GM21381 (cell line): ENCODE measurements at regions not wholly inside any gene's neighbourhood (a gene's known extent, or its start where the extent isn't known, plus 50 kb on each side); places are given as distances from the start of the nearest gene placed in this dataset.
"Not testable (repeated sequence)": the region's sequence is repeated elsewhere in the genome, so short reads cannot be mapped to it uniquely, and the experiment has no call there.

Source experiments
- ATAC-seq: cut with Tn5 transposase; IDR thresholded peaks from one replicate; pipeline ENCODE4 v1.9.1; 2021; ENCODE audit warnings: mild to moderate bottlenecking, moderate library complexity; ENCODE audit not compliant: unreplicated experiment

DNA sequence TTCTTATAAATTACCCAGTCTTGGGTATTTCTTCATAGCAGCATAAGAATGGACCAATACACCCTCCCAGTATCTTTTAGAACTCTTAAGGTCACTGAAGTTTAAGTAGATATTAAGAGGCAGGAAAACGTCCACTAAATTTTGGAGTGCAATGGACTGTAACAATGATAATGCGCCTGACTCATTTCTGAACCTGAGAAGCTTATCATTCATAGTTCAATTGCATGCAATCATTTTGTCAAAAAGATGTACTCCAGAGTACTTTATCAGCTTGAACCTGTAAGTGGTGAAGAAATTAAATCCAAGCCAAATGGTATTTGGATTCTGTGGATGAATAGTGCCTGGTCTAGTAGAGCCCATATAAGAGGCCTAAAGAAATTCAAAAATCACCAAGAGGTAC is 196.5 kb upstream of the CDH9 start:
- no peak for ATAC-seq

DNA sequence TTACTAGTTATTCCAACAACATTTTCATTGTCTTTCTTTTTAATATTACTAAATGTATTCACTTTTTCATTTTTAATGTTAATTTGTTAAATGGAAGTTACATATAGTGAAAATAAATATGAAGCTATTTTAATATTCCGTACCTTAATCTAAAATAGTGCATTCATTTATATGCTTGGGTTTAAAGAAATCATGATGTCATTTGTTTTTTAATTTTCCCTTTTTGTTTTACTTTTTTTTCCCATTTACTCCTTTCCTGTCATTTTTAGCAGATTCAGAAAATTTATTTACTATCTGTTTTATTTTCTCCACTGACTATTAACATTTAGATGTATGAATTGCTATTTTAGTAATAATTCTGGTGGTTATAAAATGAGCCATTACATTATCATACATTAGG is 183.0 kb upstream of the CDH9 start:
- ATAC-seq = no peak

DNA sequence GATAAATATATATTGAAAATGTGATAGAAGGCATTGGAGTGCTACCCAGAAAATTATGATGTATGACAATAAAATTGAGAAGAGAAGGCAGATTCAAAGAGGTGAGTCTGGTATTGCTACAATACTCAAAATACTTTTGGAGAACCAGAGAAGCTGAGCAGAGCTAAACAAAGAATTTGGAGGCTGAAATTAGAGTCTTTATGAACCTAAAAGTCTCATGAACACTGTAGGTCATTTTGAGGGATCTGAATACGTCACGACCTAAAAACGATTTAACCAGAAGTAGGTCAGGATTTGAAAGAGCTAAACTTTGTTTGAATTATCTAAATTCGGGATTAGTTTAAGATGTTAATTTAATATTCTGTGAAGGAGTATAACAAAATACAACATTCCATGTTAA is 182.4 kb upstream of the CDH9 start:
- no peak for ATAC-seq

DNA sequence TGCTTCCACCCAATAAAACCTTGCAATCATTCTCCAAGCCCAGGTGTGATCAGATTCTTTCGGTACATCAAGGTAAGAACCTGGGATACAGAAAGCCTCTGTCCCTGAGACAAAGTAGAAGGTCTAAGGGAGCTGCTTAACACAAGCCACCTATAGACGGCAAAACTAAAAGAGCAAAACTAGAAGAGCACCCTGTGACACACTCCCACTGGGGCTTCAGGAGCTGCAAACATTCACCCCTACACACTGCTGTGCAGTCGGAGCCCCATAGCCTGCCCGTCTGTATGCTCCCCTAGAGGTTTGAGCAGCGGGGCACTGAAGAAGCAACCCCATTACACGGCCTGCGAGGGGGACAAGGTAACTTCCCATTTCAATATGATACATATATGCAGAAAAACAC is 179.6 kb upstream of the CDH9 start:
- ATAC-seq = no peak

DNA sequence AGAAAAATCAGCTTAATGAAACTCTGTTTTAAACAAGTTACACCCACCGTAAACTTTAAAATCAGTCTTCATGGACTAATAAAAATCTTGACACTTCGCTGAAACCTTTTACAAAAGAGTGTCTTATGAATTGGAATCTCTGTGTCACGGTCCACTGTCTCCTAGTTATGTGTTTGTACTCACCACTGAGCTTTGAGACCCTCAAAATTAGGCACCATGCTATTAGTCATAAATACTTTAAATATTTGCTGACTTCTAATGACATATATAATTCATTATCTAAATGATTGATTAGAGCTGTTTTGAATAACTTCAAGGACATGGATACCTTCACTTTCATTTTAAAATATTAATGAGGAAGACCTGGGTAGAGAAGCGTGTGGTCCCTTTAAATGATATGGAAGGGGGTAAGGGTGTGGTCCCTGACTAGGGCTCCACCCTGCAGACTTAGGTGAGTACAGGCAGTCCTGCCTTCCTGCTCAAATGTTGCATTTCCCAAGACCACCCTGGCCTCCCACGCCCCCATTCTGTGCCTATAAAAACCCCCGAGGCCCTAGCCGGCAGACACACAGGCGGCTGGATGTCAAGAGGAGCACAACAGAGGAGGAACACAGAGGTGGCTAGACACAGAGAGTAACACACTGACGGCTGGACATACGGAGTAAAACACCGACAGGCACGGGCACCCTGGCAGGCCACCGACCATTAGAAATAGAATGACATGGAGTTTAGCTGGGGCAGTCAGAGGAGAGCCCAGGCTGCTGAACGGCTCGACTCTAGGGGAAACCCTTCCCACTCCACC is 179.0 kb upstream of the CDH9 start:
- no peak for ATAC-seq

DNA sequence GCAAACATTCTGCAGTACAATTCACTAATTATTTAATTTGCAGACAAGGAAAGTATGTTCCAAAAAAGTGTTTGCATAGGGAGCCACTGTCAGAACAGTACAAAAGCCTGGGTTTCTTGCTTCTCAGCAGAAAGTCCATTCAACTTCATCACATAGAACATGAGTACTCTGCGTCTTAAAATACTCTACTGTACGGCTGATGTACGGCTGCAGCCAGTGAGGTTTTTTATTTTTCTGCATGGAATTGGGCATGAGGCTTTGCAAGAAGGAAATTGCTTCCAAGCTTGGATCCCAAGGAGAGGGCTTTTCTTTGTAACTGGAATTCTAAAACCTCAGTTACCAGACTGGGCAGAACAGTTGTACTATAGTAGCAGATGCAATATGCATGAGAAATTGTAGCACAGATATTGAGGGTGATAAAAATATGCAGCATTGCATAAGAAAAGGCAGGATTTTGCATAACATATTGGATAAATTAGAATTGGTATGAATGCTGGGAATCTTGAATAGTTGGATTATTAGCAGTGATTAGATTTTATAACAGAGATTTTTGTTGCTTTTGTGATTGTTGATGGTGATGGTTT is 178.1 kb upstream of the CDH9 start:
- no peak for ATAC-seq

DNA sequence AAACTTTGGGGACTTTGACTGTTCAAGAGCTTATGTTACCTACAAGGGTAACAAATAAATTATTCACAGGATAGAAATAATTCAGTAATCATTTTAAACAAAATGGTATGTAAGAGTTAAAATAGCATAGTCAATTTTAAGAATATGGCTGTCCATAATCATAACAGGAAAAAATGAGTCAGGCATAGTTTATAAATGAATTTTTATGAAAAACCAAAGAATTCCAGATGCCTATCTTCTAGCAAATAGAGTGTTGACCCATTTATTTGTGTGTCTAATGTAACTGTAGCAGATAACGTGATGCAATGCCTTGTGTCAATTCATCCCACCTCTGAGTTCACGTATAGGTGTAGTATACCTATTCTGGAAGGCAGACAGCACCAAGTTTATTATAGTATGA is 169.7 kb upstream of the CDH9 start:
- ATAC-seq = no peak

DNA sequence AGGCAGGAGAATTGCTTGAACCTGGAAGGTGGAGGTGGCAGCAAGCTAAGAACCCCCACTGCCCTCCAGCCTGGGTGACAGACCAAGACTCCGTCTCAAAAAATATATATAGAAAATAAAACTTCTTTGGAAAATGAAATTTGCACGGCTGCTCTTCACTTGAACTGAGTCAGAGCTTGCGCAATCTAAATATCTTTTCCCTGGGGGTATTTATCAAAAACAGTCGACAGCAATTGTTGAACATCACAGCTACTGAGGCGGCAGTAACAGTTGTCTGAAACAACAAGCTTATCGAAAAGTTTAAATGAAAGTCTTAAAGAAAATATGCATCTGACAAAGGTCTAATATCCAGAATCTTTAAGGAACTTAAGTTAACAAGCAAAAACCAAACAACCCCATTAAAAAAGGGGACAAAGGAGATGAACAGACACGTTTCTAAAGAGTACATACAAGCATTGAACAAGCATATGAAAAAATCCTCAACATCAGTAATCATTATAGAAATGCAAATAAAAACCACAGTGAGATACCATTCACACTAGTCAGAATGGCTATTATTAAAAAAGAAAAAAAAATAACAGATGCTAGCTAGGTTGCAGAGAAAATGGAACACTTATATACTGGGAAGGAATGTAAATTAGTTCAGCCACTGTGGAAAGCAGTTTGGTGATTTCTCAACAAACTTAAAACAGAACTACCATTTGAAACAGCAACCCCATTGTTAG is 153.6 kb upstream of the CDH9 start:
- ATAC-seq = no peak

DNA sequence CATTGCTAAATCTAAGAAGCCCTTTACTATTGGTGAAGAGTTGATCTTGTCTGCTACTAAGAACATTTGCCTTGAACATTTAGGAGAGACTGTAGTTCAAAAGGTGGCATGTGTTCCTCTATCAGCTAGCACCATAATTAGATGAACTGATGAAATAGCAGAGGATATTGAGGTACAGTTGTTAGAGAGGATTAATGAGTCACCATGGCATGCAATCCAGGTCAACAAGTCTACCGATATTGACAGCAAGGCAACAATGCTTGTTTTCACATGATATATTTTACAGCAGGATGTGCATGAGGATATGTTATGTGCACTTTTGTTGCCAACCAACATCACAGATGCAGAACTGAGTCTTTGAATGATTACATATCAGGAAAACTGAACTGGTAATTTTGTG is 134.3 kb upstream of the CDH9 start:
- ATAC-seq = no peak

DNA sequence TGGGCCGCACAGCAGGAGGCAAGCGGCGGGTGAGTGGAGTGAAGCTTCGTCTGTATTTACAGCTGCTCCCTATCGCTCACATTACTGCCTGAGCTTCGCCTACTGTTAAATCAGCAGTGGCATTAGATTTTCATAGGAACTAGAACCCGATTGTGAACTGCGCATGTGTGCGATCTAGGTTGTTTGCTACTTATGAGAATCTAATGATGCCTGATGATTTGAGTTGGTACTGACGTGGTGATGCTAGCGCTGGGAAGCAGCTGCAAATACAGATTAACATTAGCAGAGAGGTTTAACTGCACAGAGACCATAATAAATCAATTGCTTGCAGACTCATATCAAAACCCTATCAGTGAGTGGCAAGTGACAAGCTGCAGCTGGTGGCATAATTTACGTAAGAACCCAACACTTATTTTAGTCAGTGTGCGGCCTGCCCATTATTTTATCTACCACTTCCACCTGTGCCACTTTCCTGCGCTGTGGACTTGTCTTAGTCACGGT is 133.4 kb upstream of the CDH9 start:
- no peak for ATAC-seq

DNA sequence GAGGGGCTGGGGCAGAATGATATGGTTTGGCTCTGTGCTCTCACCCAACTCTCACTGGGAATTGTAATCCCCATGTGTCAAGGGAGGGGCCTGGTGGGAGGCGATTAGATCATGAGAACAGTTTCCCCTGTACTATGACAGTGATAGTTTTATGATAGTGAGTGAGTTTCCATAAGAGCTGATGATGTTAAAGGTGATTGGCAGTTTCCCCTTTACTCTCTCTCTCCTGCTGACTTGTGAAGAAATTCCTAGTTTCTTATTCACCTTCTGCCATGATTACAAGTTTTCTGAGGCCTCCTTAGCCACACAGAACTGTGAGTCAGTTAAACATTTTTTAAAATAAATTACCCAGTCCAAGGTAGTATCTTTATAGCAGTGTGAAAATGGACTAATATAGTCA is 120.4 kb upstream of the CDH9 start:
- no peak for ATAC-seq

DNA sequence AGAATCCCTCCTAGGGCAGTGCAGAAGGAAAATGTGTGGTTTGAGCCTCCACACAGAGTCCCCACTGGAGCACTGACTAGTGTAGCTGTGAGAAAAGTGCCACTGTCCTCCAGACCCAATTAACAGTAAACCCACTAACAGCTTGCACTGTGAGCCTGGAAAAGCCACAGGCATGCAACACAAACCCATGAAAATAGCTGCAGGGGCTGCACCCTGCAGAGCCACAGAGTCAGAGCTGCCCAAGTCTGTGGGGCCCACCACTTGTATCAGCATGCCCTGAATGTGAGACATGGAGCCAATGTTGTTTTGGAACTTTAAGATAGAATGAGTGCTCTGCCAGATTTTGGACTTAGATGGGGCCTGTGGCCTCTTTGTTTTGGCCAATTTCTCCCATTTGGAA is 119.8 kb upstream of the CDH9 start:
- ATAC-seq = no peak

DNA sequence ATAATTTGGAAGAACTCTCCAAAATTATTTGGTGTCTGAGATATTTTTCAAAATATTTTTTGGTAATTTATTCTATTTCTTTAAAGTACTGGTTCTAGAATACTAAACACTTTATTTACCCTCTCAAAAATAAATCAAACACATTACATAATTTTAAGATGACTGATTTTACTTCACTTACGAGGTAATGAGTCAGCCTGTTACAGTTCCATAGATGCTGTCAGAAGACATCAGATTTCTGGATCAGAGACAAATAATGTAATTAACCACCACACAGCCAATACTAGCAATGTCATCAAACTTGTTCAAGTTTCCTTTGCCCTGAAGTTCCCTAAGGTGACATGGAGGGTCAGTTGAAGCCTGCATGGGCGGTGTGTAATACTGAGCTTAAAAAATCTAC is 106.1 kb upstream of the CDH9 start:
- ATAC-seq = no peak

DNA sequence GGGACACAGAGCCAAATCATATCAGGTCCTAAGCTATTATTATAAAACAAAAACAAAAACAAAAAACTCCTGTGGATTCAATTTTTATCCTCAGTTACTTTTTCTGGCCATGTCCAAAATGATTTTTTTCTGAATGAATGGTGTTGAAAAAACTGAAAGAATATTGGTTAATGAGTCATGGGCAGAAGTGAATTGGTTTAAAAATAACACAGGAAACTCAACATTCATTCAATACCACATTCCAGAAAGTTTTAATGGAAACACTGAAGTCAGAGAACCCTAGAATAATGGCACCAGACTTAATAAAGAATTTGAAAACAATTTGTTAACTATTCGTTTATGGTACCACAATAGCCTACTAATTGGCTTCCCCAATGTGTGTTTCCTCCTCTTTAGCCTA is 102.4 kb upstream of the CDH9 start:
- ATAC-seq = no peak

DNA sequence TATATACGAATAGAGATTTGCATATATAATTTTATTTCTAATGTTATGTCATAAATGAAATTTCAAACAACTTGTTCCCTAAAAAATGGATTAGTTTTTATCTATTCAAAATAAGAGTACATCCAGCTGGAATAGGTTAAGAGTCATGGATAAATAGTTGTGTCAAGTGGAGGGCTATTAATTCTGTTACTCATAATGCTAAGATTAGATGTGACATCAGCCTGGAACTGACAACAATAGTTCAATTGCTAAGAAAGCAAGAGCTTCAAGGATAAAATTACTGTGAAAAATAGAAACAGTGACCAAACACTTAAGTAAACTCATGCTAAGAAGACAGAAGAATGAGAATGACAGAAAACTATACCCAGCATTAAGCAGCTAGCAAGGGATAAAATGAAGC is 92.2 kb upstream of the CDH9 start:
- ATAC-seq = no peak

DNA sequence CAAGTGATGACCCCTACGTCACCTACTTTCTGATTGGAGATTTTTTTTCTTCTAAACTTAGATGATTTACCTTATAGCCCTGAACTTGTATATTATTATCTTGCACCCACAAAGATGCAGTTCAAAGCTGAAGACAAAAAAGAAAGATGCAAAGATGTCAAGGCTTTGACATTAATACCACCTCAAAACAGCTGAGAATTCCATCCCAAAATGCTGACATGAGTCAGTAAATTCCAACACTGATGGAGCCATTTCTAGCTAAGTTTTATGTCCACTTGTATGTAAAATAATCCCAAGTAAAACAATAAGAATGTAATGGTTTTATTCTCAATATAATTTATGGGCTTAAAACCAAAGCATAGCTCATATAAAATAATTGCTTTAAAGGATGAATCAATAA is 91.5 kb upstream of the CDH9 start:
- no peak for ATAC-seq

DNA sequence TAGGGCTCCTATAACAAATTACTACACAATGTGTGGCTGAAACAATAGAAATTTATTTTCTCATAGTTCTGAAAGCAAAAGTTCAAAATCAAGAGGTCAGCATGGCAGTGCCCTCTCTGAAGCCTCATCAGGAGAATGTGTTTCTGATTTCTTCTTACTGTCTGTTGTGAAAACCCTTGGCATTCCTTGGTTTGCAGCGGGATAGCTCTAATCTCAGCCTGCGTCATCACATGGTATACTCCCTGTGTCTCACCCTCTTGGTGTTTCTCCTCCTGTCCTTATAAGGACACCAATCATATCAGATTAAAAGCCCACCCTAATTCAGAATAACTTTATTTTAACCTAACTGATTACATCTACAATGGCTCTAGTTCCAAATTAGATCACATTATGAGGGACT is 87.5 kb upstream of the CDH9 start:
- ATAC-seq = no peak

DNA sequence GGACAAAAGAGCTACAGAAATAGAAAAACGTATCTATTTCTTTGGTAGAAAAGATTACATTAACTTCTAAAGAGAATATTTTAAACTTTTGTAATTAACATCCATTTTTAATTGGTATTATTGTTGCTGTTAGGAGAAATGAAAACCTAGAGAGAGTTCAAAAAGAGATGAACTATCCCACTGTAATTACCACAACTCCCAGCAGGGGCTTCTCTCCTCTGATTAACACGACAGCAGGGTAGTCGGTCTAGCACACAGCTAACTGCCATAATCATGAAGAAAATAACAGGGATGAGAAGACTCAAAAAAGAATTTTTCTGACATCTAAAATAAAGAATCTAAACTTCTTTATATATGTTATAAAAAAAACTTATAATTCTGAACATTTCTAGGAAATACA is 86.2 kb upstream of the CDH9 start:
- no peak for ATAC-seq

DNA sequence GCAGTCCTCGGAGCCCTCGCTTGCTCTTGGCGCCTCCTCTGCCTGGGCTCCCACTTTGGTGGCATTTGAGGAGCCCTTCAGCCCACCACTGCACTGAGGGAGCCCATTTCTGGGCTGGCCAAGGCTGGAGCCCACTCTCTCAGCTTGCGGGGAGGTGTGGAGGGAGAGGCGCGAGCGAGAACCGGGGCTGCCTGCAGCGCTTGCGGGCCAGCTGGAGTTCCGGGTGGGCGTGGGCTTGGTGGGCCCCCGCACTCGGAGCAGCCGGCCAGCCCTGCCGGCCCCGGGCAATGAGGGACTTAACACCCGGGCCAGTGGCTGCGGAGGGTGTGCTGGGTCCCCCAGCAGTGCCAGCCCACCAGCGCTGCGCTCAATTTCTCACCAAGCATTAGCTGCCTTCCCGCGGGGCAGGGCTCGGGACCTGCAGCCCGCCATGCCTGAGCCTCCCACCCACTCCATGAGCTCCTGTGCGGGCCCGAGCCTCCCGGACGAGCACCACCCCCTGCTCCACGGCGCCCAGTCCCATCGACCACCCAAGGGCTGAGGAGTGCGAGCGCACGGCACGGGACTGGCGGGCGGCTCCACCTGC is 81.4 kb upstream of the CDH9 start:
- not testable (repeated sequence) for ATAC-seq

DNA sequence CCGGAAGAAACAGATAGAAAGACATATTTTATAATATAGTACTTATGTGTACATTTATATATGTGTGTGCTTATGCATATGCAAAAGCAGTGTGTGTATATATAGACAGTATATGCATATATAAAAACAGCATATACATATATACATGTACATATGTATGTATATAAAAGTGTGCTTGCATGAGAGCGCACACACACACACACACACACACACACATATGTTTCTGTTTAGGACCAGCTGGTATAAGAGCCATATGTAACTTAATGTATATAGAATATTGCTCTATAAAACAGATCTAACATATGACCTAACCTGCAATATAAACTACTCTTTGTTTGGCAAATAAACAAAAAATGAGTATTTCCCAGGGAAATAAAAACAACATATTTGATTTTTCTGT is 65.1 kb upstream of the CDH9 start:
- ATAC-seq = no peak

DNA sequence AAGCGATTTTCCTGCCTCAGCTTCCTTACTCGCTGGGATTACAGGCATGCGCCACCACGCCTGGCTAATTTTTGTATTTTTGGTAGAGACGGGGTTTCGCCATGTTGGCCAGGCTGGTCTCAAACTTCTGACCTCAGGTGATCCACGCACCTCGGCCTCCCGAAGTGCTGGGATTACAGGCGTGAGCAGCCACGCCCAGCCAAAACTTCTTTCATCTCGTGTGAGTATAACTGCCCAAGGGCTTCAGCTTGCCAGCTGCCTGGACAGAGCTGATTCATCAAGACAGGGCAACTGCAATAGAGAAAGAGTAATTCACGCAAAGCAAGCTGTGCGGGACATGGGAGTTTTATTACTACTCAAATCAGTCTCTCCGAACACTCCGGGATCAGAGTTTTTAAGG is 57.4 kb upstream of the CDH9 start:
- ATAC-seq = not testable (repeated sequence)

DNA sequence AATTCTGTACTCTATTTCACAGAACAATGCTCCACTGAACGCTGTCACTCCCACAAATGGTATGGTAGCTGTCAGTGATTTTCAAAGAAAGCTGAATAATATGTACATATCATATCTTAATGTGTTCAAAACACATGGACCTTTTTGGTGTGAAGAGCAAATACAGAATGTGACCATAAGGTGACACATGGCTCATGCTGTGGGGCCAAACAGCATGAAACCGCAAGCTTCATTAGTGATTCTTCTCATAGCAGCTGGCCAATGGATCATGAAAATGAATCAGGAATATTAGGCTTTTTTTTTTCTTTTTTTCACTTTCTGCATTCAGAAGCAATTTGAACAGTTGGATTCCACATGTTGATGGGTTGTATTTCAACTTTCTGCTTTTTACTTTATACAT is 54.9 kb upstream of the CDH9 start:
- no peak for ATAC-seq
